MG63 (cell line): ENCODE measurements at regions not wholly inside any gene's neighbourhood (a gene's known extent, or its start where the extent isn't known, plus 50 kb on each side); places are given as distances from the start of the nearest gene placed in this dataset.

Source experiments
- DNase-seq: peaks from one replicate; pipeline ENCODE4 v3.0.0-alpha.2; 2020
- H3K27me3 ChIP-seq: fragments of 250-450 bp; sonication (Bioruptor Pico); 2 replicates; pipeline ENCODE4 v1.5.1; 2020; ENCODE audit warnings: mild to moderate bottlenecking, moderate library complexity
- H3K36me3 ChIP-seq: fragments of 250-450 bp; sonication (Bioruptor Pico); 2 replicates; pipeline ENCODE4 v1.5.1; 2020; ENCODE audit warnings: mild to moderate bottlenecking, moderate library complexity
- H3K4me3 ChIP-seq: fragments of 250-450 bp; sonication (Bioruptor Pico); 2 replicates; pipeline ENCODE4 v1.5.1; 2020; ENCODE audit warnings: mild to moderate bottlenecking, moderate library complexity
- H3K9me3 ChIP-seq: fragments of 250-450 bp; sonication (Bioruptor Pico); 2 replicates; pipeline ENCODE4 v1.5.1; 2020; ENCODE audit warnings: mild to moderate bottlenecking, moderate library complexity

DNA sequence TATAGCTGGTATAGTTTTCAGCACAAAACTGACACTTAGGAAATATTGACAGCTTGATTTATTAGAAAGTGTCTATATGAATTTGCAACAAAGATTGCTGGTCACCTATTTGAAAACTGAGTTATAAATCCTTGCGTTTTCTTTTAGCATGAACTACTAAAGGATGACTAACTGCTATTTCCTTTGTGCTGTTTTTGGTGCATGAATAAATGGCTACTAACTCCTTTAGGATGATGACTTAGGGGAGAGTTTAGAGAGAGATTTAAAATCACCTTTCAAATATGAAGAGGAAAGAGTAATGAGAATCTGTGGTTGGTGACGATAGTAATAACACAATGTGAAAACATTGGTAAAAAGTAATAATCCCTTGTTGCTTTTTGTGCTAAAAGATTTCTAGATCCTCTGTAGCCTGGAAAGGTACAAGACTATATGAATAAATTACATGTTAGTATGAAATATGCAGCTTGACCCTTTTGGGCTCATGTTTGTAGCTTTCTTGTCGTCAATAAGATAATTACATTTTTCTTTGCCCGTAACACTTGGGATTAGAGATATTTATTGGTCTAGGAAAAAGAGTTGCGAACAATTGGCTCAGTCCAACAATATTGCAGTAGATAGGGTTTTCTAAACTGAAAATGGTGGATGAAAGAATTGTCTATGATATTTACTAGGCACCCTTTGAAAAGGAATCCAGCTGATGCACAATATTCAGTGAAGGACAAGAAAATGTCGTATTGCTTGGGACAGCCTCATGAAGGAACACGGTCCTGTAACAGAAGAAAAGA is 453.0 kb downstream of the ADAMTS20 start:
- DNase-seq: no peak
- Histone ChIP-seq H3K4me3 (no peak overlapping the region), H3K9me3 (no peaks in the 10 kb centered on the region), H3K36me3 (no peaks in the 10 kb centered on the region), H3K27me3 (no peaks in the 10 kb centered on the region)

DNA sequence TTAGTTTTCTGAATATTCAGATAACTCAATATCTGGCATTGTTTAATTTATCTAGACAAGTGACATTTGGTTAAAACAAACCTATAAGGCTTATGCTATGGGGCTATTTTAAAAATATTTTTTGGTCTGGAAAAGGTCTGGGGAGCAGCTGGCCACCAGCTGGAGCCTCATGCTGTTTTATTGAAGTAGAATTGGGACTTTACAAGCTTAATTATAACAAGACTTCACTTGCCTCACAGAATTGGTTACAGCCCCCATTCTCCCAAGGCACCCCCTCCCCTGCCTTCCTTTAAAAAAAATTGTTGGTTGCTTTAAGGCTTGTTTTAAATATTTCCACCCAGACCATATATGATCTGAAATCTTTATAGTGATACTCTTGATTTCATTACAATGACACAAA is 453.9 kb downstream of the ADAMTS20 start:
- no peak for DNase-seq
- H3K36me3 ChIP-seq: no peaks in the 10 kb centered on the region

DNA sequence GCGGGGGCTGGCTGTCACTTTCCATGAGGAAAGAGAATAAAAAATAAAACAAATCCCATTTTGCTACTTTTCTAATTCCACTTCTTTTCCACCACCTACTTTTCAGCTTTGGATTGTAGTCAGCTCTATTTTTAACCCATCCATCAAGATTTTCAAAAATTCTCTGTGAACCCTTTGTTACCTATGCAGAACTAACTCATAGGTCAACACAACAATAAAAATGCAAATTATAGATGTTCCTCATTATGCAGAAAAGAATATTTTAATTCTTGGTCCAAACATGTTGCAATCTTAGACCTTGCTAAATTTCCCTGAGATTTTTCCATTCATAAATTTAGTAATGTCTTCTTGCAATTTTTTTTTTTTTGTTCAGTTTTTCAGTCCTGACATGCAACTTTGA is 454.5 kb downstream of the ADAMTS20 start:
- no peaks in the 10 kb centered on the region for H3K9me3 ChIP-seq
- no peak for DNase-seq
- H3K4me3 ChIP-seq: no peak overlapping the region
- no peaks in the 10 kb centered on the region for H3K36me3 ChIP-seq
- no peaks in the 10 kb centered on the region for H3K27me3 ChIP-seq

More for the DNA sequence above, 453.9 kb downstream of the ADAMTS20 start:
- H3K4me3 ChIP-seq: no peak overlapping the region
- H3K9me3 ChIP-seq: no peaks in the 10 kb centered on the region
- no peaks in the 10 kb centered on the region for H3K27me3 ChIP-seq

DNA sequence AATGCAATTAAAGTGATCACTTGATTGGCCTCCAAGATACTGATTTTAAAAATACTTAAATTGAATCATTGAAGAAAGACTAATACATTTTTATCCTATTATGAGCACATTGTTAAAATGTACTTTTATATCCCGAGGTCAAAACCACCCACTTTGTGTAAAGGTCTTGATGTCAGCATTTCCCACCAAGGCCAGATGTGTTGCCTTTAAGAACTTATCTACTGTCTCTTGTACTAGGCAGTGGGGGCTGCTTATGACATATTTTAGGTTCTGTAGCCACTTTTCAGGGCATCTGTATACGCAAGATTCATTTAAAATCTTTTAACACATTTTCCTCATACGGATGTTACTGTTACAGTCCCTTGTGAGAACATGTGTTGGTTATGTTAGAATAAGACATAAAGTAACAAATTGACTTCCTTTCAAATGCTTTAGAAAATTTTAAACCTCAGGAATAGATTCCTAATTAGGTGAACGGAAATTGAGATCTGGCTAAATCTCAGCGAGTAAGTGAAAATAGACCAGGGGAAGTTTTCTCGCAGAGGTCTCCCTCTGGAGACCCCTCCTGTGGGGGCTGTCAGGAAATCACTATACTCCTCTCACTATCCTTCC is 456.2 kb downstream of the ADAMTS20 start:
- no peak overlapping the region for H3K4me3 ChIP-seq
- DNase-seq: no peak
- no peaks in the 10 kb centered on the region for H3K36me3 ChIP-seq
- no peaks in the 10 kb centered on the region for H3K9me3 ChIP-seq
- no peaks in the 10 kb centered on the region for H3K27me3 ChIP-seq

DNA sequence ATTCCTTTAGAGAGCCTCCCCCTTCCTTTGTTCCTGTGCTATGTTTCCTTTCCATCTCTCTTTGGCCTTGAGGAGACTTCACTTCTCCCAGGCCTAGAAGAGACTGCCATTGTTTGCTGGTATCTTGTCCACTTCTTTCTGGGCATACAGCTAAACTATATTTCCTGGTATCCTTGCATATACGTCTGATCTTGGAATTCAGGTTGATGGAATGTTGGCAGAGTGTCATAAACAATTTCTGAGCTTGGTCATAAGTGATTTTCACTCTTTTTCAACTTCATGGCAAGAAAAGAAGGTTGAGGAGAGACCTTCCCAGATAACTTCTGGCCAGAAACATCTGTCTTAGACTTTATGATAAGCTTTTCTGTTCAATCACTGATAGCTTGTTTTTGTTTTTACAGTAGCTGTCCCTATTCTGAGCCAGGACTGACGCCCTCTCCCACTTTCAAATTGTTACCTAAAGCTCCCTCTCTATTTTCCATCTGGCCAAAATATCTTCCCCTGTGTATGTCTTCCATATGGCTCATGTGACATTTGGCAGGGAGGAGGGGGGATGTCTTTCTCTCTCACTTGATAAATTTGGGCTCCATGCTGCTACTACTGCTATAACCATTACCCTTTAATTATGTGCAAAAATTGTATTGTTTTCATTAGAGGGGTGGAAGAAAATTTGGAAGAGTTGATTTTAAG is 457.0 kb downstream of the ADAMTS20 start:
- H3K9me3 ChIP-seq: 0 out of 2 replicates have a peak, but pooled peaks cover 2% of the 10 kb centered on the region

DNA sequence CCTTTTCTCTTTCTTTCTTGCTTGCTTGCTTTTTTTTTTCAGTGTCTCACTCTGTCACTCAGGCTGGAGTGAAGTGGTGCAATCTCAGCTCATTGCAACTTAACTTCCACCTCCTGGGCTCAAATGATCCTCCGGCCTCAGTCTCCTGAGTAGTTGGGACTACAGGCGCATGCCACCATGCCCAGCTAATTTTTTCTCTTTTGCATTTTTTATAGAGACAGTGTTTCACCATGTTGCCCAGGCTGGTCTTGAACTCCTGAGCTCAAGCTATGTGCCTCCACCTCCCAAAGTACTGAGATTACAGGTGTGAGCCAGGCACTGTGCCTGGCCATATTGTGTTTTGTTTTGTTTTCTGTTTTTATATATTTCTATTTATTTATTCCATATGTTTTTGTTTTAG is 461.0 kb downstream of the ADAMTS20 start:
- no peaks in the 10 kb centered on the region for H3K36me3 ChIP-seq
- H3K27me3 ChIP-seq: no peaks in the 10 kb centered on the region
- DNase-seq: no peak
- H3K4me3 ChIP-seq: no peak overlapping the region
- H3K9me3 ChIP-seq: peaks cover 10% of the 10 kb centered on the region

More for the DNA sequence above, 457.0 kb downstream of the ADAMTS20 start:
- DNase-seq: no peak
- H3K27me3 ChIP-seq: no peaks in the 10 kb centered on the region
- H3K4me3 ChIP-seq: no peak overlapping the region
- H3K36me3 ChIP-seq: no peaks in the 10 kb centered on the region

DNA sequence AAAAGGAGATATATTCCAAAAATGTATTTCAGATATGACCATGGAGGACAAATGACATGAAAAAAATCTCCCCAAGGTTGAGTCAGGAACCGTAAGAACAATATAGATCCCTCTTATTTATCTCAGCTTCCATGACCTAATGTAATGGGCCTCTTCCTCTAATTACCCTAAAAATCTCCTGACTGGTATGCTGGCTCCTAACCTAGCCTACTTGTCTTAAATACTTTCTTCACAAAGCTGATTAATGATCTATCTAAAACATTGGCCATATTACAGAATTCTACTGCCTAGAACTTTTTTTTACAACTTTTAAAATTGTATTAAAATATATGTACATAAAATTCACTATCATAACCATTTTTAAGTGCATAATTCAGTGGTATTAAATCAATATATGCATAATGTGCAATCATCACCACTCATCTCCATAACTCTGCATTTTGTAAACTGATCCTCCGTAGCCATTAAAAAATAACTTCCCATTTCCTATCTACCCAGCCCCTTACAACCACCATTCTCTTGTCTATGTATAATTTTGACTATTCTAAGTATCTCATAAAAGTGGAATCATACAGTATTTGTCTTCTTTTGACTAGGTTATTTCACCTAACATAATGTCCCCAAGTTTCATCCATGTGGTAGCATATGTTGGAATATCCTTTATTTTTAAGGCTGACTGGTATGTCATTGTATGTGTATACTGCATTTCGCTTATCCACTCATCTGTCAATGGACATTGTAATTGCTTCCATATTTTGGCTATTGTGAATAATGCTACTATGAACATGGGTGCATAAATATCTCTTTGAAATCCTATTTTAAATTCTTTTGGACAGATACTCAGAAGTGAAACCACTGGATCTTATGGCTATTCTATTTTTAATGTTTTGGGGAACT is 464.6 kb downstream of the ADAMTS20 start:
- Histone ChIP-seq H3K9me3 (peaks cover 10% of the 10 kb centered on the region), H3K27me3 (no peaks in the 10 kb centered on the region), H3K36me3 (no peaks in the 10 kb centered on the region), H3K4me3 (no peak overlapping the region)
- no peak for DNase-seq

DNA sequence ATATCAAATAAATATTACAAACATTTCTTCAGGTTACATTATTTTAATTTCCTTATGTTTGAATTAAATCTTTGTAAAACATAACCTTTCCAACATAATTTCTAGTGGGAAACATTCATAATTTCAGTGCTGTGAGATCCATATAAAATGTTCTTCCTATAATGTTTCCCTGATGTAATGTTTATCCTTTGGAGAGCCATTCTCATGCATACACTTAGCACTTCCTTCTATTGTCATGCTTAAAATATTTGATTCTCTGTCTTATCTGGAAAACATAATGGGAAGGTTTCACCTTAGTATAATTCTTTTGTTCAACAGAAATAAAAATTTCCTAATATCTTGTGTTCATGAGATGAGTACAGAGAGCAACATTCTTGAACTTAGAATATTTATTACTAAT is 472.5 kb downstream of the ADAMTS20 start:
- H3K27me3 ChIP-seq: no peaks in the 10 kb centered on the region
- no peak for DNase-seq
- no peak overlapping the region for H3K4me3 ChIP-seq
- H3K9me3 ChIP-seq: no peaks in the 10 kb centered on the region; the same call in 1 of the 2 replicates
- no peaks in the 10 kb centered on the region for H3K36me3 ChIP-seq

DNA sequence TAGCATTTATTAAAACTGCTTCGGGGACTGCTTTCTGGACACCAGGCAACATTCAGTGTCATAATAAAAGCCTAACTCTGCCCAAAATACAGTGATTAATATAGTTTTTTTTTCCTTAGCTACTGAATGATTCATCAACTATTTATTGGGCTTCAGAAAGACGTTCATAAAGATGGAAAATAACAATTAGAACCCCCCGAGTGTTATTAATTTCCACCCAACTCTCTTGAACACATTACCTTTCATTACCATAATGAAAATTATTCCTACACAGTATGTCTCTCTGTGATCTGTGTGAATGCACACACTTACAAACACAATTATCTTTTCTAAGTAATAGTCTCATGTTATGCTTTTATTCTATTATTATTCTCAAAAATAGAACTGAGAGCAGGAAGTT is 473.0 kb downstream of the ADAMTS20 start:
- Histone ChIP-seq H3K27me3 (no peaks in the 10 kb centered on the region), H3K4me3 (no peak overlapping the region), H3K36me3 (no peaks in the 10 kb centered on the region), H3K9me3 (no peaks in the 10 kb centered on the region; the same call in 1 of the 2 replicates)
- DNase-seq: no peak

DNA sequence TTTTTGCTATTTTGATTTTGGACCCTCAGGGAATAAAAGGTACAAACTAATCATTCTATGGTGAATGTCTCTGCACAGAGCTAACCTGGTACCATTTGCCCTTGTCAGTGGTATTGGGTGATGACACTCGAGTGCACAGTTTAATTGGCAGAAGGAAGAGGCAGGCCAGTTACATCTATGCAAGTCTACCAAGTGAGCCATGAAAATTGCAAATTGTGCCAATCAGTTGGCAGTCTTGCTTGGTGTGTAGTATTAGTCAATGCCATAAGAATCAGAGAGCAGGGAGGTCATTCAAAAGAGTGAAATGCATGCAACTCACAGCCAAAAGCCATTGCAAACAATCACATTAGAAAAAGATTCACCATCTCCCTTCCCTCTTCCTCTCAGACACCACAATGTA is 479.6 kb downstream of the ADAMTS20 start:
- DNase-seq: peak; percentile 14
- no peaks in the 10 kb centered on the region for H3K9me3 ChIP-seq
- H3K36me3 ChIP-seq: no peaks in the 10 kb centered on the region
- H3K27me3 ChIP-seq: no peaks in the 10 kb centered on the region
- H3K4me3 ChIP-seq: no peak overlapping the region

DNA sequence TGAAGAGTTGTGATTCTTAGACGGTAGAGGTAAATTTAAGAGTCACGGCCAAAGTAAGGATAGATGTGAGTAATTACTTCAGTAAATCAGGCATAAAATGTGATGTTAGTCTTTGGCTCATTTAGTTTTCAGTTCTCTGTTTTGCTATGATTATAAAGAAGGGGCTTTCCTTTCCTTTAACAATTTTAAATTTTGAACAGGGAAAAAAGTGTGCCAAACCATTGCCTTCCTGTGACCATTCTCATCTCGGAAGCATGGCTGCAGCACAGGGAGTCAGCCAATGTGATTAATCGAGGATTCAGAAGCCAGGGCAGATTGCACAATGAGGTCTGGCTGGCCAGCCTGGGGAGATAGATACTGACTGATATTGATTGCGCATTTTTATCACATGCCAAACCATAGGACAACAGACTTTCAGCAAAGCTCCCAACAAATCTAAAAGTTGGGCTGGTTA is 480.2 kb upstream of the PRICKLE1 start:
- Histone ChIP-seq H3K36me3 (no peaks in the 10 kb centered on the region), H3K9me3 (no peaks in the 10 kb centered on the region), H3K4me3 (no peak overlapping the region), H3K27me3 (no peaks in the 10 kb centered on the region)
- DNase-seq: peak; percentile 4

DNA sequence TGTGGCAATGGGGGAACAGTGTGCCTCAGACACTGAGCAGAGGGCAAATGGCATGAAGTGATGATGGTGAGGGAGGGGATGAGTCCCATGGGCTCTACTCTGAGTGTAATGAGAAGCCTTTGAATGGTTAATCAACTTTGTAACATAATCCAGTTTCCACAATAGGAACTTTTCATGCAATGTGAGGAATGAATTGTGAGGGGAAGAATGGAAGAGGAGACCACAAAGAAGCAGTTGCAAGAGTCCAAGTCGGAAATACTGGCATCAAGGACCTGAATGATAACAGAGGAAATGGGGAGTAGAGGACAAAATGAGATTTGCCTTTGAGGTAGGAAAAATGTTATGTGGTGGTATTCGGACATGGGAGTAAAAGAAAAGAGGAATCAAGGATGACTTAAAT is 476.9 kb upstream of the PRICKLE1 start:
- DNase-seq: no peak
- Histone ChIP-seq H3K9me3 (no peaks in the 10 kb centered on the region), H3K27me3 (no peaks in the 10 kb centered on the region), H3K4me3 (no peak overlapping the region), H3K36me3 (no peaks in the 10 kb centered on the region)

DNA sequence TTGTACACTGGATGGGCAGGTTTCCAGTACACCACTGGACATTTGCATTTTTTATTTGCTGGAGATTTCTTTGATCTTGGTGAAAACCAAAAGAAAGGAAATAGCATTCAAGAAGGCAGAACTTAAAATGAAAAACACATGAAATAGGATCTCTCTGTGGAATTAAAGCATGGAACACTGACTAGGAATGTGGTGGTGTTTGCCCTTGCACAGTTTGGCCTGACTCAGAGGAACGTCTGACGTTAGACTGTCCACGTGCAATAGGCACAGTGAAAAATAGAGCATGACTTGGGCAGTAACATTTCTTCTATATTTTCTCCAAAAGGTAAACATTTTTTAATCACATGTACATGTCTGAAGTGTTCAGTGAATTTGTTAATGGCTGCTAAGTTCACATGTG is 474.1 kb upstream of the PRICKLE1 start:
- H3K36me3 ChIP-seq: no peaks in the 10 kb centered on the region
- H3K9me3 ChIP-seq: no peaks in the 10 kb centered on the region
- no peaks in the 10 kb centered on the region for H3K27me3 ChIP-seq
- DNase-seq: no peak
- no peak overlapping the region for H3K4me3 ChIP-seq

DNA sequence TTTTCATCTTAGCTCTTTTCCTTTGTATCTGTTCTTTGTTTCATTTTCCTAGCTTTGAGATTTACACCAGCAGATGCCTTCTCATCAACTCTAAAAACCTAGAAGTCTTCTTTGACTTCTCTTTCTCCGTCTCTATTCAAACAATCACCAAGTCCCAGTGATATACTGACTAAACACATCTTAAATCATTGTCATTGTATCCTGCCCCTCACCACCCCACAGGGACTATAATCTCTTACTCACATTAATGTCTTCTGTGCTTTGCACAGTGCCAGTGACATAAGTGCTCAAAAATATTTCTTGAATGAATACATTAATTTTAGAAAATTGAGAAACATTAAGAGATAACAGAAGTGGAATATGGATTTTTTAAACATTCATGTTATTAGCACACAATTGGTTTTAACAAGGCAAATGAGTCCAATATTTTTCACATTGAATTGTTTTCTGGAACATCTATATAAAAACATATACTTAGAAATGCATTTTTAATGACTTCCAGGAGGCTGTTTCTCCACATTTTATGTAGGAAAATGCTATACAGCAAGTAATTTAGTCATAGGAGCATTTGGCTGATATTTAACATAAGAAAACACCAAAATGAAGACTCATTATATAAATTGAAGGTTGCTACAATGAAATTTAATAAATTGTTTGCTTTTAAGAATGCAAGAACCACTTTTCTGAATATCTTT is 472.8 kb upstream of the PRICKLE1 start:
- no peaks in the 10 kb centered on the region for H3K9me3 ChIP-seq
- H3K4me3 ChIP-seq: no peak overlapping the region
- no peak for DNase-seq
- H3K36me3 ChIP-seq: no peaks in the 10 kb centered on the region
- H3K27me3 ChIP-seq: no peaks in the 10 kb centered on the region

DNA sequence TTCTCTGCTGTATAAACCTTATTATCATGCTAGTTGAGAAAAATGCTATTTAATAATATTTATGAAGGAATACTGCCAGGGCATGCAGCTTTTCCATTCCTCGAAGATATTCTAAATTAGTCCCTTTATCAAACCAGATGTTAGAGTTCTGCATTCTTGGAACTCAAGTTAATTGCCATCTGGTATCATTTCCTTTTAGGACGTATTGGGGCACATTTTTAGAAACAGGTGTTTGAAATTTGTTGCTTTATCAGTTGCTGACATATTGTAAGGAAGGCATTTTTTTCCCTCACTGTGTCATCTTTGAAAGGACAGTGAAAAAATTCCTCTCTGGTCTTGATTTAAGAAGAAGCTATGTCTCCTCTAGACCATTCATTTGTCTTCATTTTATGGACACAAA is 471.2 kb upstream of the PRICKLE1 start:
- H3K36me3 ChIP-seq: no peaks in the 10 kb centered on the region
- no peak overlapping the region for H3K4me3 ChIP-seq
- no peak for DNase-seq
- no peaks in the 10 kb centered on the region for H3K9me3 ChIP-seq
- no peaks in the 10 kb centered on the region for H3K27me3 ChIP-seq

DNA sequence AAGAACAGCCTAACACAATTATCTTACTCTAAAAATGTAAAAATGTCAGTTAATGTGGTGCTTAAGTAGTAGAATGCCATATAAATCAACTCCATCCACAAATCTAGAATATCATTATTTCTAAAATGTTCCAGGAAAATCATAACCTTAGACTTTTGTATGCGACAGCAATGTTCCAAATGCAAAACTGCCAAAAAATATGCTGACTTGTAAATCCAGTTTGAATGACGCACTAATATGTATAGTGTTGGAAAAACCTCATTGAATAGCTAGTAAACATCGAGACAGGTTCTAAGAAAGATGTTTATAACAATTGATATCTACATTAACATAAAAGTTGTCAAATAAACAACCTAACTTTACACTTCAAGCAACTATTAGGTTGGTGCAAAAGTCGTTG is 469.1 kb upstream of the PRICKLE1 start:
- H3K27me3 ChIP-seq: no peaks in the 10 kb centered on the region
- H3K36me3 ChIP-seq: no peaks in the 10 kb centered on the region
- no peak for DNase-seq
- no peak overlapping the region for H3K4me3 ChIP-seq
- H3K9me3 ChIP-seq: no peaks in the 10 kb centered on the region
